HCT116 (cell line): ENCODE measurements at regions not wholly inside any gene's neighbourhood (a gene's known extent, or its start where the extent isn't known, plus 50 kb on each side); places are given as distances from the start of the nearest gene placed in this dataset.

Experiments
- ATAC-seq: fragments of 200-7000 bp; cut with Tn5 transposase; 2 replicates; pipeline ENCODE4 v1.9.1; 2020; ENCODE audit warnings: mild to moderate bottlenecking, moderate library complexity
- BruUV-seq: library from RNA; stranded (reverse); fragments of 400-500 nt; replicated peaks from 2 replicates; lab custom pipeline; 2021; lab: Mats Ljungman, UMichigan
- CTCF ChIA-PET: fragments of 300-600 bp; sonication (Branson Sonifier 250); formaldehyde crosslinking; loops from one replicate; lab custom pipeline; 2021; ENCODE audit warnings: antibody characterized with exemption; lab: Charles Lee
- POLR2A ChIA-PET: fragments of 300-600, 350-600 bp; sonication (Branson Sonifier 250); formaldehyde crosslinking; loops from one replicate; lab custom pipeline; 2021; ENCODE audit warnings: antibody characterized with exemption; lab: Charles Lee
- RAD21 ChIA-PET, 2 experiments: fragments of 300-600 bp; sonication (Branson Sonifier 250); formaldehyde crosslinking; loops; one replicate each; lab custom pipeline; 2023; ENCODE audit warnings: low total read pairs in 2 of 2; ENCODE audit not compliant: uncharacterized antibody in 2 of 2, unreplicated experiment in 2 of 2, low non-redundant PET in 1 of 2; lab: Charles Lee
- DNase-seq: peaks from one replicate; pipeline ENCODE4 v3.0.0-alpha.2; 2010; ENCODE audit warnings: low read depth, low spot score
- H2AFZ ChIP-seq: fragments of 200-600 bp; shearing (Covaris generic), sonication (generic); 2 replicates; pipeline ENCODE4 v1.6.1; 2017; ENCODE audit warnings: low read depth, mixed run types, mixed read lengths, antibody characterized with exemption, low read length; ENCODE audit not compliant: poor library complexity, severe bottlenecking
- H3K27ac ChIP-seq: 2 replicates; pipeline ENCODE4 v1.5.1; 2012; ENCODE audit warnings: low read depth, low read length
- H3K27me3 ChIP-seq: fragments of 200-600 bp; sonication (generic); 2 replicates; pipeline ENCODE4 v1.6.1; 2016; ENCODE audit warnings: mixed run types, low read length, mixed read lengths; ENCODE audit not compliant: insufficient read depth
- H3K36me3 ChIP-seq, 2 experiments: fragments of 200-500 bp in 1 of 2; fragments of 200-600 bp in 1 of 2; sonication (Bioruptor generic) in 1 of 2; sonication (generic) in 1 of 2; 2 replicates each; pipeline versions ENCODE4 v1.5.1 to v1.6.1; 2014 to 2016; ENCODE audit warnings: low read length in 2 of 2, inconsistent platforms in 1 of 2, mixed read lengths in 1 of 2, mixed run types in 1 of 2; ENCODE audit not compliant: insufficient read depth in 2 of 2, control insufficient read depth in 1 of 2
- H3K4me1 ChIP-seq, 2 experiments: fragments of 200-600 bp in 1 of 2; sonication (generic) in 1 of 2; 2 replicates each; pipeline versions ENCODE4 v1.5.1 to v1.6.1; 2012 to 2017; ENCODE audit warnings: low read length in 2 of 2, inconsistent platforms in 1 of 2, mild to moderate bottlenecking in 1 of 2, mixed read lengths in 1 of 2, mixed run types in 1 of 2, moderate library complexity in 1 of 2; ENCODE audit not compliant: insufficient read depth in 2 of 2, control insufficient read depth in 1 of 2
- H3K4me2 ChIP-seq: fragments of 200-600 bp; sonication (generic); 2 replicates; pipeline ENCODE4 v1.6.1; 2017; ENCODE audit warnings: mixed run types, low read length, mixed read lengths
- H3K4me3 ChIP-seq, 2 experiments: fragments of 200-600 bp in 1 of 2; sonication (generic) in 1 of 2; replicated peaks in 1 of 2; 2 replicates each; pipeline ENCODE4 v1.5.1; 2011 to 2016; ENCODE audit warnings: low read length in 2 of 2, control low read depth in 1 of 2, low read depth in 1 of 2, mild to moderate bottlenecking in 1 of 2, mixed read lengths in 1 of 2, mixed run types in 1 of 2
- H3K79me2 ChIP-seq: fragments of 200-600 bp; sonication (generic); 2 replicates; pipeline ENCODE4 v1.6.1; 2017; ENCODE audit warnings: mild to moderate bottlenecking, mixed run types, low read length, moderate library complexity, mixed read lengths; ENCODE audit not compliant: insufficient read depth
- H3K9ac ChIP-seq: fragments of 200-600 bp; sonication (generic); 2 replicates; pipeline ENCODE4 v1.6.1; 2016; ENCODE audit warnings: low read length, mixed read lengths
- H3K9me2 ChIP-seq: fragments of 200-600 bp; sonication (generic), shearing (Covaris generic); 2 replicates; pipeline ENCODE4 v1.6.1; 2017; ENCODE audit warnings: mixed run types, mild to moderate bottlenecking, moderate library complexity; ENCODE audit not compliant: insufficient read depth
- H3K9me3 ChIP-seq, 2 experiments: fragments of 200-500 bp in 1 of 2; fragments of 200-600 bp in 1 of 2; sonication (Bioruptor generic) in 1 of 2; sonication (generic) in 1 of 2; 2 replicates each; pipeline ENCODE4 v1.6.1; 2014 to 2017; ENCODE audit warnings: low read length in 2 of 2, mixed read lengths in 2 of 2, inconsistent platforms in 1 of 2, low read depth in 1 of 2, mild to moderate bottlenecking in 1 of 2, mixed run types in 1 of 2, moderate library complexity in 1 of 2; ENCODE audit not compliant: control insufficient read depth in 1 of 2, insufficient read depth in 1 of 2
- H4K20me1 ChIP-seq: fragments of 200-600 bp; sonication (generic), shearing (Covaris generic); 2 replicates; pipeline ENCODE4 v1.6.1; 2017; ENCODE audit warnings: mixed run types, mild to moderate bottlenecking, moderate library complexity; ENCODE audit not compliant: insufficient read depth
- CEBPB ChIP-seq: IDR thresholded peaks from 2 replicates; pipeline ENCODE4 v1.6.1; 2012; ENCODE audit warnings: low read depth
- EGR1 ChIP-seq: IDR thresholded peaks from 2 replicates; pipeline ENCODE4 v1.6.1; 2012; ENCODE audit warnings: low read depth
- ELF1 ChIP-seq: IDR thresholded peaks from 2 replicates; pipeline ENCODE4 v1.6.1; 2012; ENCODE audit warnings: low read depth, borderline replicate concordance
- EZH2phosphoT487 ChIP-seq: fragments of 200-600 bp; IDR thresholded peaks from 2 replicates; pipeline ENCODE4 v1.6.1; 2018; ENCODE audit warnings: antibody characterized with exemption, borderline replicate concordance
- FOSL1 ChIP-seq: IDR thresholded peaks from 2 replicates; pipeline ENCODE4 v1.6.1; 2012; ENCODE audit warnings: low read depth
- POLR2AphosphoS5 ChIP-seq: IDR thresholded peaks from 2 replicates; pipeline ENCODE4 v1.6.1; 2011; ENCODE audit warnings: mild to moderate bottlenecking, low read depth, low read length, moderate library complexity
- RAD21 ChIP-seq: IDR thresholded peaks from 2 replicates; pipeline ENCODE4 v1.6.1; 2012; ENCODE audit warnings: low read depth, mild to moderate bottlenecking
- SIN3A ChIP-seq: IDR thresholded peaks from 2 replicates; pipeline ENCODE4 v1.6.1; 2012; ENCODE audit warnings: low read depth
- SP1 ChIP-seq: IDR thresholded peaks from 2 replicates; pipeline ENCODE4 v1.6.1; 2012; ENCODE audit warnings: low read depth
- SRF ChIP-seq: IDR thresholded peaks from 2 replicates; pipeline ENCODE4 v1.6.1; 2012; ENCODE audit warnings: low read depth
- ZFX ChIP-seq: fragments of 450-650 bp; IDR thresholded peaks from 2 replicates; pipeline ENCODE4 v1.6.1; 2017
- ZNF274 ChIP-seq: fragments of 200-500 bp; sonication (Bioruptor generic); IDR thresholded peaks from 2 replicates; pipeline ENCODE4 v1.6.1; 2014; ENCODE audit warnings: mild to moderate bottlenecking, low read depth, low read length, inconsistent platforms
- intact Hi-C: fragments of 100-400 bp; cut with micrococcal nuclease; formaldehyde crosslinking; loops from 2 replicates; pipeline ENCODE4 v1.10.0; 2022
- TF ChIP-seq, protein P1 (sequence below): IDR thresholded peaks from 2 replicates; pipeline ENCODE4 v1.6.1; 2012; ENCODE audit warnings: low read depth
- TF ChIP-seq, protein P2 (sequence below): IDR thresholded peaks from 2 replicates; pipeline ENCODE4 v1.6.1; 2012
- TF ChIP-seq, protein P3 (sequence below): IDR thresholded peaks from 2 replicates; pipeline ENCODE4 v1.6.1; 2012
- TF ChIP-seq, protein P4 (sequence below): IDR thresholded peaks from 2 replicates; pipeline ENCODE4 v1.6.1; 2011; ENCODE audit warnings: mild to moderate bottlenecking, low read length, moderate library complexity; ENCODE audit not compliant: insufficient replicate concordance; ENCODE audit errors: extremely low read depth
- TF ChIP-seq, protein P5 (sequence below), 3 experiments: fragments of 200-600 bp in 1 of 3; sonication (generic) in 1 of 3; IDR thresholded peaks in 2 of 3; conservative IDR thresholded peaks in 1 of 3; 2 replicates each; pipeline ENCODE4 v1.5.1; 2012 to 2017; ENCODE audit warnings: low read depth in 2 of 3, low read length in 2 of 3, antibody characterized with exemption in 1 of 3, borderline replicate concordance in 1 of 3, control low read depth in 1 of 3, mild to moderate bottlenecking in 1 of 3, mixed read lengths in 1 of 3, mixed run types in 1 of 3, moderate library complexity in 1 of 3; ENCODE audit not compliant: insufficient read depth in 1 of 3

DNA sequence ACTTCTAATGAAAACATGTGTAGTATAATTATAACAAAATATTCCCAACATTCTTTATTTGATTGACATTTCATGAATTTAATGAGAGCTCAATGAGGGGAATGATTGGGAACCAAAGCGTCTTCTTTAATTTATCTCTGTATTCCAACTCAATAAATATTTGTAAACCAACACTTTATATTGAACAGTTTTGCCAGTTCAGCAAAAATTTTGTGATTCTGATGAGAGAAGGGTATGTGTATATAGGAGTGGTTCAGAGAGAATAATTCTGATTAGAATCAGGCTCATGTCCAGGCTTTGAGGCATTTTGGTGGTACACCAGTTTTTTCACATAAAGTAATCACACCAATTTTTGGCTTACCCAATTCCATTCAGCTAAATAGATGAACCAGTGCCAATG, 564.2 kb downstream of the TMTC2 start:
- Histone ChIP-seq H3K9me3 (no peaks in the 10 kb centered on the region), H3K9me2 (no peaks in the 10 kb centered on the region), H3K27me3 (no peaks in the 10 kb centered on the region), H3K36me3 (no peaks in the 10 kb centered on the region), H3K4me2 (no peak overlapping the region), H3K9ac (no peak overlapping the region), H4K20me1 (no peaks in the 10 kb centered on the region), H3K27ac (no peak overlapping the region), H3K4me1 (no peaks in the 10 kb centered on the region), H3K4me3 (no peak overlapping the region)
- ChIA-PET CTCF (no interaction called here), POLR2A (no interaction called here)
- intact Hi-C loops = no loop called here
- DNase-seq (no peak), ATAC-seq (no peak)
- TF ChIP-seq, protein P1, sequence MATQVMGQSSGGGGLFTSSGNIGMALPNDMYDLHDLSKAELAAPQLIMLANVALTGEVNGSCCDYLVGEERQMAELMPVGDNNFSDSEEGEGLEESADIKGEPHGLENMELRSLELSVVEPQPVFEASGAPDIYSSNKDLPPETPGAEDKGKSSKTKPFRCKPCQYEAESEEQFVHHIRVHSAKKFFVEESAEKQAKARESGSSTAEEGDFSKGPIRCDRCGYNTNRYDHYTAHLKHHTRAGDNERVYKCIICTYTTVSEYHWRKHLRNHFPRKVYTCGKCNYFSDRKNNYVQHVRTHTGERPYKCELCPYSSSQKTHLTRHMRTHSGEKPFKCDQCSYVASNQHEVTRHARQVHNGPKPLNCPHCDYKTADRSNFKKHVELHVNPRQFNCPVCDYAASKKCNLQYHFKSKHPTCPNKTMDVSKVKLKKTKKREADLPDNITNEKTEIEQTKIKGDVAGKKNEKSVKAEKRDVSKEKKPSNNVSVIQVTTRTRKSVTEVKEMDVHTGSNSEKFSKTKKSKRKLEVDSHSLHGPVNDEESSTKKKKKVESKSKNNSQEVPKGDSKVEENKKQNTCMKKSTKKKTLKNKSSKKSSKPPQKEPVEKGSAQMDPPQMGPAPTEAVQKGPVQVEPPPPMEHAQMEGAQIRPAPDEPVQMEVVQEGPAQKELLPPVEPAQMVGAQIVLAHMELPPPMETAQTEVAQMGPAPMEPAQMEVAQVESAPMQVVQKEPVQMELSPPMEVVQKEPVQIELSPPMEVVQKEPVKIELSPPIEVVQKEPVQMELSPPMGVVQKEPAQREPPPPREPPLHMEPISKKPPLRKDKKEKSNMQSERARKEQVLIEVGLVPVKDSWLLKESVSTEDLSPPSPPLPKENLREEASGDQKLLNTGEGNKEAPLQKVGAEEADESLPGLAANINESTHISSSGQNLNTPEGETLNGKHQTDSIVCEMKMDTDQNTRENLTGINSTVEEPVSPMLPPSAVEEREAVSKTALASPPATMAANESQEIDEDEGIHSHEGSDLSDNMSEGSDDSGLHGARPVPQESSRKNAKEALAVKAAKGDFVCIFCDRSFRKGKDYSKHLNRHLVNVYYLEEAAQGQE = no peak
- no peak for TF ChIP-seq ELF1
- no peak for TF ChIP-seq ZFX
- TF ChIP-seq SRF = no peak
- no peak for TF ChIP-seq POLR2AphosphoS5
- no peak for TF ChIP-seq EZH2phosphoT487
- no peak for TF ChIP-seq CEBPB
- TF ChIP-seq ZNF274 = no peak
- TF ChIP-seq RAD21 = no peak
- TF ChIP-seq, protein P2, sequence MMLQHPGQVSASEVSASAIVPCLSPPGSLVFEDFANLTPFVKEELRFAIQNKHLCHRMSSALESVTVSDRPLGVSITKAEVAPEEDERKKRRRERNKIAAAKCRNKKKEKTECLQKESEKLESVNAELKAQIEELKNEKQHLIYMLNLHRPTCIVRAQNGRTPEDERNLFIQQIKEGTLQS = no peak
- TF ChIP-seq, protein P3, sequence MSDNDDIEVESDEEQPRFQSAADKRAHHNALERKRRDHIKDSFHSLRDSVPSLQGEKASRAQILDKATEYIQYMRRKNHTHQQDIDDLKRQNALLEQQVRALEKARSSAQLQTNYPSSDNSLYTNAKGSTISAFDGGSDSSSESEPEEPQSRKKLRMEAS = no peak
- no peak for TF ChIP-seq EGR1
- TF ChIP-seq SP1 = no peak
- TF ChIP-seq, protein P4, sequence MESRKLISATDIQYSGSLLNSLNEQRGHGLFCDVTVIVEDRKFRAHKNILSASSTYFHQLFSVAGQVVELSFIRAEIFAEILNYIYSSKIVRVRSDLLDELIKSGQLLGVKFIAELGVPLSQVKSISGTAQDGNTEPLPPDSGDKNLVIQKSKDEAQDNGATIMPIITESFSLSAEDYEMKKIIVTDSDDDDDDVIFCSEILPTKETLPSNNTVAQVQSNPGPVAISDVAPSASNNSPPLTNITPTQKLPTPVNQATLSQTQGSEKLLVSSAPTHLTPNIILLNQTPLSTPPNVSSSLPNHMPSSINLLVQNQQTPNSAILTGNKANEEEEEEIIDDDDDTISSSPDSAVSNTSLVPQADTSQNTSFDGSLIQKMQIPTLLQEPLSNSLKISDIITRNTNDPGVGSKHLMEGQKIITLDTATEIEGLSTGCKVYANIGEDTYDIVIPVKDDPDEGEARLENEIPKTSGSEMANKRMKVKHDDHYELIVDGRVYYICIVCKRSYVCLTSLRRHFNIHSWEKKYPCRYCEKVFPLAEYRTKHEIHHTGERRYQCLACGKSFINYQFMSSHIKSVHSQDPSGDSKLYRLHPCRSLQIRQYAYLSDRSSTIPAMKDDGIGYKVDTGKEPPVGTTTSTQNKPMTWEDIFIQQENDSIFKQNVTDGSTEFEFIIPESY = no peak
- no peak for TF ChIP-seq SIN3A
- no peak for TF ChIP-seq FOSL1
- TF ChIP-seq, protein P5, sequence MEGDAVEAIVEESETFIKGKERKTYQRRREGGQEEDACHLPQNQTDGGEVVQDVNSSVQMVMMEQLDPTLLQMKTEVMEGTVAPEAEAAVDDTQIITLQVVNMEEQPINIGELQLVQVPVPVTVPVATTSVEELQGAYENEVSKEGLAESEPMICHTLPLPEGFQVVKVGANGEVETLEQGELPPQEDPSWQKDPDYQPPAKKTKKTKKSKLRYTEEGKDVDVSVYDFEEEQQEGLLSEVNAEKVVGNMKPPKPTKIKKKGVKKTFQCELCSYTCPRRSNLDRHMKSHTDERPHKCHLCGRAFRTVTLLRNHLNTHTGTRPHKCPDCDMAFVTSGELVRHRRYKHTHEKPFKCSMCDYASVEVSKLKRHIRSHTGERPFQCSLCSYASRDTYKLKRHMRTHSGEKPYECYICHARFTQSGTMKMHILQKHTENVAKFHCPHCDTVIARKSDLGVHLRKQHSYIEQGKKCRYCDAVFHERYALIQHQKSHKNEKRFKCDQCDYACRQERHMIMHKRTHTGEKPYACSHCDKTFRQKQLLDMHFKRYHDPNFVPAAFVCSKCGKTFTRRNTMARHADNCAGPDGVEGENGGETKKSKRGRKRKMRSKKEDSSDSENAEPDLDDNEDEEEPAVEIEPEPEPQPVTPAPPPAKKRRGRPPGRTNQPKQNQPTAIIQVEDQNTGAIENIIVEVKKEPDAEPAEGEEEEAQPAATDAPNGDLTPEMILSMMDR (IDR thresholded peaks at IDR 0.05 in 2 of 3, conservative IDR thresholded peaks at IDR 0.05 in 1 of 3; ENCODE audit: borderline replicate concordance in 1 of 3, insufficient read depth in 1 of 3, low read depth in 2 of 3, low read length in 2 of 3) = no peak
- TF ChIP-seq, all 23 proteins: peak for 0
- H3K79me2 ChIP-seq = no peaks in the 10 kb centered on the region
- H2AFZ ChIP-seq = no peak overlapping the region
- RAD21 ChIA-PET = no interaction called here
- BruUV-seq = no TSS peak
